OCI-LY3 (cell line): ENCODE measurements at regions not wholly inside any gene's neighbourhood (a gene's known extent, or its start where the extent isn't known, plus 50 kb on each side); places are given as distances from the start of the nearest gene placed in this dataset.
"Not testable (repeated sequence)": the region's sequence is repeated elsewhere in the genome, so short reads cannot be mapped to it uniquely, and the experiment has no call there.

ENCODE experiments used
- H2AFZ ChIP-seq: fragments of 200-600, 300-600 bp; shearing (Covaris generic); 2 replicates; pipeline ENCODE4 v1.6.0; 2014; ENCODE audit warnings: antibody characterized with exemption, low read depth, low read length
- H3K27ac ChIP-seq: fragments of 200-600, 300-600 bp; sonication (generic); 2 replicates; pipeline ENCODE4 v1.5.1; 2014; ENCODE audit warnings: mild to moderate bottlenecking, low read length, moderate library complexity, mixed read lengths
- H3K27me3 ChIP-seq: fragments of 200-600, 300-600 bp; sonication (generic); 2 replicates; pipeline ENCODE4 v1.6.1; 2014; ENCODE audit warnings: low read depth, low read length, mixed read lengths
- H3K36me3 ChIP-seq: fragments of 200-600, 300-600 bp; sonication (generic); replicated peaks from 2 replicates; pipeline ENCODE3; 2014; ENCODE audit warnings: low read depth, low read length, mixed read lengths
- H3K4me1 ChIP-seq: fragments of 300-600, 200-600 bp; sonication (generic); 2 replicates; pipeline ENCODE4 v1.6.1; 2014; ENCODE audit warnings: low read length, mixed read lengths
- H3K4me2 ChIP-seq: fragments of 200-600, 300-600 bp; sonication (generic); 2 replicates; pipeline ENCODE4 v1.6.1; 2014; ENCODE audit warnings: low read length, mixed read lengths
- H3K4me3 ChIP-seq: fragments of 300-600, 200-600 bp; sonication (generic); 2 replicates; pipeline ENCODE4 v1.5.1; 2014; ENCODE audit warnings: antibody characterized with exemption, mild to moderate bottlenecking, low read length, moderate library complexity
- H3K79me2 ChIP-seq: fragments of 300-600, 200-600 bp; shearing (Covaris generic); 2 replicates; pipeline ENCODE4 v1.6.1; 2014; ENCODE audit warnings: mild to moderate bottlenecking, low read length, mixed read lengths
- H3K9ac ChIP-seq: fragments of 300-600, 200-600 bp; shearing (Covaris generic); 2 replicates; pipeline ENCODE4 v1.6.0; 2014; ENCODE audit warnings: mild to moderate bottlenecking, low read length, moderate library complexity
- H3K9me3 ChIP-seq: fragments of 200-600, 300-600 bp; shearing (Covaris generic); 2 replicates; pipeline ENCODE4 v1.6.1; 2014; ENCODE audit warnings: low read length, mixed read lengths; ENCODE audit not compliant: insufficient read depth
- H4K20me1 ChIP-seq: fragments of 200-600, 300-600 bp; sonication (generic); 2 replicates; pipeline ENCODE4 v1.6.1; 2016; ENCODE audit warnings: low read length, mixed read lengths; ENCODE audit not compliant: insufficient read depth
- CTCF ChIP-seq: fragments of 200-600, 300-600 bp; sonication (generic); IDR thresholded peaks from 2 replicates; pipeline ENCODE4 v1.5.1; 2014; ENCODE audit warnings: antibody characterized with exemption, low read length, low read depth
- EZH2phosphoT487 ChIP-seq: fragments of 200-600 bp; shearing (Covaris generic); IDR thresholded peaks from 2 replicates; pipeline ENCODE4 v1.6.1; 2018; ENCODE audit warnings: antibody characterized with exemption, mixed run types, low read depth

- H3K4me1 ChIP-seq = no peaks in the 10 kb centered on the region
- no peaks in the 10 kb centered on the region for H3K9me3 ChIP-seq
- no peaks in the 10 kb centered on the region for H3K36me3 ChIP-seq
- H3K27ac ChIP-seq = no peak overlapping the region
- H3K27me3 ChIP-seq = peaks cover 13% of the 10 kb centered on the region; the same call in 1 of the 2 replicates
- TF ChIP-seq CTCF = no peak
- no peak for TF ChIP-seq EZH2phosphoT487
- H3K9ac ChIP-seq = no peak overlapping the region
- no peak overlapping the region for H2AFZ ChIP-seq
- no peaks in the 10 kb centered on the region for H4K20me1 ChIP-seq
- H3K4me2 ChIP-seq = no peak overlapping the region
- no peak overlapping the region for H3K4me3 ChIP-seq
- H3K79me2 ChIP-seq = no peaks in the 10 kb centered on the region
These were observed 194.5 kb downstream of the HSD17B3 start for GRCh38 chr9:96107436-96107835.

- no peak overlapping the region for H3K27ac ChIP-seq
These were observed 201.3 kb downstream of the HSD17B3 start for GRCh38 chr9:96100385-96101300.

GRCh38 chr9:96090630-96091029, 211.3 kb downstream of the HSD17B3 start:
- H3K9me3 ChIP-seq, H4K20me1 ChIP-seq, H2AFZ ChIP-seq, H3K4me2 ChIP-seq, H3K4me1 ChIP-seq, H3K9ac ChIP-seq, H3K4me3 ChIP-seq, H3K27ac ChIP-seq, H3K36me3 ChIP-seq, H3K79me2 ChIP-seq: not testable (repeated sequence)
- H3K27me3 ChIP-seq = peaks cover 13% of the 10 kb centered on the region; the same call in 1 of the 2 replicates

More at GRCh38 chr9:96100385-96101300, 201.3 kb downstream of the HSD17B3 start:
- H4K20me1 ChIP-seq = no peaks in the 10 kb centered on the region
- H3K4me1 ChIP-seq = no peaks in the 10 kb centered on the region
- no peaks in the 10 kb centered on the region for H3K27me3 ChIP-seq
- H3K4me3 ChIP-seq = no peak overlapping the region
- no peaks in the 10 kb centered on the region for H3K9me3 ChIP-seq
- TF ChIP-seq EZH2phosphoT487 (no peak), CTCF (no peak)
- no peaks in the 10 kb centered on the region for H3K79me2 ChIP-seq
- H2AFZ ChIP-seq = no peak overlapping the region
- no peaks in the 10 kb centered on the region for H3K36me3 ChIP-seq
- H3K4me2 ChIP-seq = no peak overlapping the region
- H3K9ac ChIP-seq = no peak overlapping the region

GRCh38 chr9:96089452-96090085, 212.4 kb downstream of the HSD17B3 start:
- Histone ChIP-seq H3K9ac (no peak overlapping the region), H3K9me3 (no peaks in the 10 kb centered on the region), H3K27me3 (peaks cover 13% of the 10 kb centered on the region; the same call in 1 of the 2 replicates), H3K36me3 (no peaks in the 10 kb centered on the region), H4K20me1 (no peaks in the 10 kb centered on the region), H3K4me2 (no peak overlapping the region), H3K4me3 (no peak overlapping the region), H2AFZ (no peak overlapping the region), H3K27ac (no peak overlapping the region), H3K4me1 (no peaks in the 10 kb centered on the region), H3K79me2 (no peaks in the 10 kb centered on the region)
- TF ChIP-seq EZH2phosphoT487 = no peak
- no peak for TF ChIP-seq CTCF
